DND-41 (cell line): ENCODE measurements at regions not wholly inside any gene's neighbourhood (a gene's known extent, or its start where the extent isn't known, plus 50 kb on each side); places are given as distances from the start of the nearest gene placed in this dataset.

Experiments
- ATAC-seq: fragments of 200-7000 bp; cut with Tn5 transposase; 3 replicates; pipeline ENCODE4 v1.9.1; 2021; ENCODE audit warnings: low read depth; ENCODE audit not compliant: insufficient read depth
- DNase-seq: peaks from one replicate; pipeline ENCODE4 v3.0.0-alpha.2; 2020
- H2AFZ ChIP-seq: 2 replicates; pipeline ENCODE4 v1.6.0; 2012; ENCODE audit warnings: low read depth, low read length
- H3K27ac ChIP-seq: 2 replicates; pipeline ENCODE4 v1.5.1; 2012; ENCODE audit warnings: low read length, inconsistent platforms
- H3K27me3 ChIP-seq: fragments of 200-600 bp; sonication (generic); 2 replicates; pipeline ENCODE4 v1.6.0; 2012; ENCODE audit warnings: low read length, mild to moderate bottlenecking, inconsistent platforms; ENCODE audit not compliant: insufficient read depth, poor library complexity
- H3K36me3 ChIP-seq: 2 replicates; pipeline ENCODE4 v1.5.1; 2012; ENCODE audit warnings: low read length, inconsistent platforms; ENCODE audit not compliant: insufficient read depth
- H3K4me1 ChIP-seq: 2 replicates; pipeline ENCODE4 v1.5.1; 2012; ENCODE audit warnings: mild to moderate bottlenecking, low read length; ENCODE audit not compliant: insufficient read depth
- H3K4me2 ChIP-seq: 2 replicates; pipeline ENCODE4 v1.6.0; 2012; ENCODE audit warnings: mild to moderate bottlenecking, moderate library complexity, low read length, inconsistent platforms; ENCODE audit not compliant: insufficient read depth
- H3K4me3 ChIP-seq, 2 experiments: fragments of 200-600 bp in 1 of 2; shearing (Covaris generic) in 1 of 2; 2 replicates each; pipeline ENCODE4 v1.5.1; 2012 to 2016; ENCODE audit warnings: inconsistent platforms in 2 of 2, low read length in 2 of 2, mild to moderate bottlenecking in 2 of 2, low read depth in 1 of 2, moderate library complexity in 1 of 2
- H3K79me2 ChIP-seq: 2 replicates; pipeline ENCODE4 v1.6.0; 2012; ENCODE audit warnings: low read length, inconsistent platforms; ENCODE audit not compliant: insufficient read depth
- H3K9ac ChIP-seq: 2 replicates; pipeline ENCODE4 v1.6.0; 2012; ENCODE audit warnings: low read depth, mild to moderate bottlenecking, inconsistent platforms, low read length, moderate library complexity
- H3K9me3 ChIP-seq: 2 replicates; pipeline ENCODE4 v1.5.1; 2012; ENCODE audit warnings: low read length, moderate library complexity, mild to moderate bottlenecking, inconsistent platforms; ENCODE audit not compliant: insufficient read depth, severe bottlenecking
- H4K20me1 ChIP-seq: 2 replicates; pipeline ENCODE4 v1.6.0; 2012; ENCODE audit warnings: low read length; ENCODE audit not compliant: insufficient read depth
- EZH2 ChIP-seq: IDR thresholded peaks from 3 replicates; pipeline ENCODE4 v1.6.1; 2012; ENCODE audit warnings: borderline replicate concordance, low read depth, mild to moderate bottlenecking, moderate library complexity, low read length, inconsistent platforms; ENCODE audit not compliant: severe bottlenecking
- TF ChIP-seq, protein P1 (sequence below): IDR thresholded peaks from 2 replicates; pipeline ENCODE4 v1.5.1; 2012; ENCODE audit warnings: borderline replicate concordance, low read length, moderate library complexity, mild to moderate bottlenecking; ENCODE audit not compliant: poor library complexity, severe bottlenecking; ENCODE audit errors: extremely low read depth

GRCh38 chr12:115037830-115038229, 353.9 kb upstream of the TBX3 start:
- no peaks in the 10 kb centered on the region for H3K9me3 ChIP-seq
- DNase-seq: no peak
- no peaks in the 10 kb centered on the region for H3K79me2 ChIP-seq
- no peak for ATAC-seq
- no peak overlapping the region for H2AFZ ChIP-seq
- H3K36me3 ChIP-seq: no peaks in the 10 kb centered on the region
- H3K27me3 ChIP-seq: no peaks in the 10 kb centered on the region
- no peaks in the 10 kb centered on the region for H4K20me1 ChIP-seq
- H3K9ac ChIP-seq: no peak overlapping the region
- no peak for TF ChIP-seq EZH2
- TF ChIP-seq, protein P1, sequence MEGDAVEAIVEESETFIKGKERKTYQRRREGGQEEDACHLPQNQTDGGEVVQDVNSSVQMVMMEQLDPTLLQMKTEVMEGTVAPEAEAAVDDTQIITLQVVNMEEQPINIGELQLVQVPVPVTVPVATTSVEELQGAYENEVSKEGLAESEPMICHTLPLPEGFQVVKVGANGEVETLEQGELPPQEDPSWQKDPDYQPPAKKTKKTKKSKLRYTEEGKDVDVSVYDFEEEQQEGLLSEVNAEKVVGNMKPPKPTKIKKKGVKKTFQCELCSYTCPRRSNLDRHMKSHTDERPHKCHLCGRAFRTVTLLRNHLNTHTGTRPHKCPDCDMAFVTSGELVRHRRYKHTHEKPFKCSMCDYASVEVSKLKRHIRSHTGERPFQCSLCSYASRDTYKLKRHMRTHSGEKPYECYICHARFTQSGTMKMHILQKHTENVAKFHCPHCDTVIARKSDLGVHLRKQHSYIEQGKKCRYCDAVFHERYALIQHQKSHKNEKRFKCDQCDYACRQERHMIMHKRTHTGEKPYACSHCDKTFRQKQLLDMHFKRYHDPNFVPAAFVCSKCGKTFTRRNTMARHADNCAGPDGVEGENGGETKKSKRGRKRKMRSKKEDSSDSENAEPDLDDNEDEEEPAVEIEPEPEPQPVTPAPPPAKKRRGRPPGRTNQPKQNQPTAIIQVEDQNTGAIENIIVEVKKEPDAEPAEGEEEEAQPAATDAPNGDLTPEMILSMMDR: no peak
- H3K4me2 ChIP-seq: no peak overlapping the region
- H3K27ac ChIP-seq: no peak overlapping the region
- H3K4me3 ChIP-seq: no peak overlapping the region
- H3K4me1 ChIP-seq: no peaks in the 10 kb centered on the region

GRCh38 chr12:115035535-115036107, 351.6 kb upstream of the TBX3 start:
- Histone ChIP-seq H3K4me1 (no peaks in the 10 kb centered on the region), H3K36me3 (no peaks in the 10 kb centered on the region), H3K9me3 (no peaks in the 10 kb centered on the region), H3K79me2 (no peaks in the 10 kb centered on the region), H3K4me2 (no peak overlapping the region), H3K27me3 (no peaks in the 10 kb centered on the region), H3K27ac (no peak overlapping the region), H3K9ac (no peak overlapping the region), H3K4me3 (no peak overlapping the region), H4K20me1 (no peaks in the 10 kb centered on the region), H2AFZ (no peak overlapping the region)
- ATAC-seq (no peak), DNase-seq (no peak)
- TF ChIP-seq, protein P1: no peak
- TF ChIP-seq EZH2: no peak

GRCh38 chr12:115032521-115032920, 348.5 kb upstream of the TBX3 start:
- Histone ChIP-seq H3K27me3 (no peaks in the 10 kb centered on the region), H2AFZ (no peak overlapping the region), H3K4me3 (no peak overlapping the region), H3K9me3 (no peaks in the 10 kb centered on the region), H4K20me1 (no peaks in the 10 kb centered on the region), H3K79me2 (no peaks in the 10 kb centered on the region), H3K9ac (no peak overlapping the region), H3K36me3 (no peaks in the 10 kb centered on the region), H3K27ac (no peak overlapping the region), H3K4me1 (no peaks in the 10 kb centered on the region), H3K4me2 (no peak overlapping the region)
- DNase-seq (no peak), ATAC-seq (no peak)
- TF ChIP-seq, protein P1: no peak
- TF ChIP-seq EZH2: no peak

DNA sequence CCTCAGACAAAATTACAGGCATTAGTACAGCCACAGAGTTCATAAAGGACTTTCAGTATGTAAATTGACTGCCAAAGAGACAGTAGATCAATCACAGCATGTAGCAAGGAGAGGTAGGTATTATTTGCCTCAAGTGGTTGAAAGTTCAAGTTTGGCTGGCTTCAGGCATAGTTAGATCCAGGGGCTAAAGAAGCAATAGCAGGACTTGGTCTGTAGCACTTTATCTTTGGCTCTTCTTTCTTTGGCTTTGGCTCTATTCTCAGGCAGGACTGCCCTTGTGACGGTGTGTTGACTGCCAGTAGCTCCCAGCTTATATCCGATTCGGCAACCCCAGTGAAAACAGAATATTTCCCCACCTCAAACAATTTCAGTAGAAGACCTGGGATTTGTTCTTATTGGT, 346.0 kb upstream of the TBX3 start:
- no peak for ATAC-seq

More for the DNA sequence above, 346.0 kb upstream of the TBX3 start:
- H3K27me3 ChIP-seq: no peaks in the 10 kb centered on the region
- H4K20me1 ChIP-seq: no peaks in the 10 kb centered on the region
- no peaks in the 10 kb centered on the region for H3K4me1 ChIP-seq
- H3K79me2 ChIP-seq: no peaks in the 10 kb centered on the region
- no peaks in the 10 kb centered on the region for H3K9me3 ChIP-seq
- no peaks in the 10 kb centered on the region for H3K36me3 ChIP-seq
- no peak overlapping the region for H3K9ac ChIP-seq
- no peak for DNase-seq
- H3K4me2 ChIP-seq: no peak overlapping the region
- TF ChIP-seq, protein P1: no peak
- no peak for TF ChIP-seq EZH2
- H3K27ac ChIP-seq: no peak overlapping the region
- H3K4me3 ChIP-seq: no peak overlapping the region
- no peak overlapping the region for H2AFZ ChIP-seq
